ENCODE measurements at regions not wholly inside any gene's neighbourhood (a gene's known extent, or its start where the extent isn't known, plus 50 kb on each side); places are given as distances from the start of the nearest gene placed in this dataset.

GRCh38 chr5:171632616-171633015 is 153.0 kb upstream of the SMIM23 start:
- H3K4me3 Mint-ChIP-seq (ENCODE audit: unreplicated experiment), result no peak overlapping the region
- no peaks in the 10 kb centered on the region for H3K9me3 Mint-ChIP-seq (ENCODE audit: low read depth)
- DNase-seq (ENCODE audit: low spot score), result no peak
- TF ChIP-seq CTCF (IDR thresholded peaks at IDR 0.05), result no peak
- H3K36me3 Mint-ChIP-seq (ENCODE audit: low read depth), result no peaks in the 10 kb centered on the region
- peaks cover 21% of the 10 kb centered on the region for H3K4me1 Mint-ChIP-seq (ENCODE audit: low read depth)
- H3K27ac Mint-ChIP-seq (ENCODE audit: unreplicated experiment), result no peak overlapping the region
- H3K27me3 Mint-ChIP-seq (ENCODE audit: low read depth), result peaks cover 13% of the 10 kb centered on the region

- TF ChIP-seq CTCF (IDR thresholded peaks at IDR 0.05), result no peak
- Mint-ChIP-seq H3K4me1 (ENCODE audit: low read depth) (peaks cover 30% of the 10 kb centered on the region), H3K27me3 (ENCODE audit: low read depth) (peaks cover 4% of the 10 kb centered on the region)
Observed at GRCh38 chr5:171633776-171634470, 151.7 kb upstream of the SMIM23 start.

GRCh38 chr5:171634511-171634910 is 151.1 kb upstream of the SMIM23 start:
- no peaks in the 10 kb centered on the region for H3K36me3 Mint-ChIP-seq (ENCODE audit: low read depth)
- H3K9me3 Mint-ChIP-seq (ENCODE audit: low read depth), result no peaks in the 10 kb centered on the region
- H3K27ac Mint-ChIP-seq (ENCODE audit: unreplicated experiment), result no peak overlapping the region
- DNase-seq (ENCODE audit: low spot score), result no peak
- H3K4me1 Mint-ChIP-seq (ENCODE audit: low read depth), result peaks cover 34% of the 10 kb centered on the region
- H3K4me3 Mint-ChIP-seq (ENCODE audit: unreplicated experiment), result no peak overlapping the region
- H3K27me3 Mint-ChIP-seq (ENCODE audit: low read depth), result peaks cover 4% of the 10 kb centered on the region
- no peak for TF ChIP-seq CTCF (IDR thresholded peaks at IDR 0.05)

More at GRCh38 chr5:171633776-171634470, 151.7 kb upstream of the SMIM23 start:
- H3K36me3 Mint-ChIP-seq (ENCODE audit: low read depth), result no peaks in the 10 kb centered on the region
- no peak for DNase-seq (ENCODE audit: low spot score)
- H3K9me3 Mint-ChIP-seq (ENCODE audit: low read depth), result no peaks in the 10 kb centered on the region
- no peak overlapping the region for H3K27ac Mint-ChIP-seq (ENCODE audit: unreplicated experiment)
- H3K4me3 Mint-ChIP-seq (ENCODE audit: unreplicated experiment), result no peak overlapping the region

GRCh38 chr5:171635028-171635427 is 150.6 kb upstream of the SMIM23 start:
- Mint-ChIP-seq H3K27me3 (ENCODE audit: low read depth) (peaks cover 4% of the 10 kb centered on the region), H3K9me3 (ENCODE audit: low read depth) (no peaks in the 10 kb centered on the region), H3K36me3 (ENCODE audit: low read depth) (no peaks in the 10 kb centered on the region), H3K4me3 (ENCODE audit: unreplicated experiment) (no peak overlapping the region), H3K4me1 (ENCODE audit: low read depth) (peaks cover 34% of the 10 kb centered on the region), H3K27ac (ENCODE audit: unreplicated experiment) (no peak overlapping the region)
- no peak for TF ChIP-seq CTCF (IDR thresholded peaks at IDR 0.05)
- no peak for DNase-seq (ENCODE audit: low spot score)

GRCh38 chr5:171635561-171636245 is 149.9 kb upstream of the SMIM23 start:
- Mint-ChIP-seq H3K4me1 (ENCODE audit: low read depth) (peaks cover 37% of the 10 kb centered on the region), H3K4me3 (ENCODE audit: unreplicated experiment) (no peak overlapping the region), H3K36me3 (ENCODE audit: low read depth) (no peaks in the 10 kb centered on the region), H3K9me3 (ENCODE audit: low read depth) (no peaks in the 10 kb centered on the region), H3K27me3 (ENCODE audit: low read depth) (peaks cover 4% of the 10 kb centered on the region), H3K27ac (ENCODE audit: unreplicated experiment) (no peak overlapping the region)
- no peak for DNase-seq (ENCODE audit: low spot score)
- TF ChIP-seq CTCF (IDR thresholded peaks at IDR 0.05), result no peak
